GM10248 (cell line): ENCODE measurements at regions not wholly inside any gene's neighbourhood (a gene's known extent, or its start where the extent isn't known, plus 50 kb on each side); places are given as distances from the start of the nearest gene placed in this dataset.

Source experiments
- CTCF ChIA-PET: fragments of 300-600 bp; sonication (Branson Sonifier 250); formaldehyde crosslinking; extraction: SDS; loops from one replicate; lab custom pipeline; 2021; ENCODE audit warnings: antibody characterized with exemption; lab: Yijun Ruan, JAX
- POLR2A ChIA-PET: fragments of 350-650 bp; sonication (Branson Sonifier 250); formaldehyde crosslinking; extraction: SDS; loops from one replicate; lab custom pipeline; 2020; ENCODE audit warnings: antibody characterized with exemption; lab: Yijun Ruan, JAX
- DNase-seq: peaks from one replicate; pipeline ENCODE4 v3.0.0; 2012; ENCODE audit errors: extremely low spot score
- TF ChIP-seq, protein P1 (sequence below): IDR thresholded peaks from 2 replicates; pipeline ENCODE4 v1.5.1; 2012; ENCODE audit warnings: mild to moderate bottlenecking, low read depth; ENCODE audit errors: extremely low read depth, missing control alignments, control extremely low read depth

DNA sequence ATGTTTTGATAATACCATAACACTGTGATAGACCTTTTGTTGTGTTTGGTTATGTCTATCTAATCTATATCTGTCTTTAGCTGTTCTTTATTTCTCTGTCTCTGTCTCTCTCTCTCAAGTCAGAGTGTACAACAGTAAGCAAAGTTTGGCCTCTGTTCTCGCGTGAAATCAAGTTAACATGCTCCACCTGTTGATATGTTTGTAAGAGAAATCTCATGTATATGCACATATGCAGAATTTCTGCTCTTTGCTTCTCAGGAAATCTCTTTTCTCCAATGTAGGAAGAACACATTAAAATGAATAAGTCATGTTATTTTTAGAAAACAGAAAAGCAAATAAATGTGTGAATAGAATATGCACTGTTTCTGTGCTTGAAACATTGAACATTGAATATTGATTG, 425.5 kb upstream of the SEMA6D start:
- CTCF ChIA-PET = no interaction called here
- no peak for DNase-seq
- POLR2A ChIA-PET = no interaction called here
- TF ChIP-seq, protein P1, sequence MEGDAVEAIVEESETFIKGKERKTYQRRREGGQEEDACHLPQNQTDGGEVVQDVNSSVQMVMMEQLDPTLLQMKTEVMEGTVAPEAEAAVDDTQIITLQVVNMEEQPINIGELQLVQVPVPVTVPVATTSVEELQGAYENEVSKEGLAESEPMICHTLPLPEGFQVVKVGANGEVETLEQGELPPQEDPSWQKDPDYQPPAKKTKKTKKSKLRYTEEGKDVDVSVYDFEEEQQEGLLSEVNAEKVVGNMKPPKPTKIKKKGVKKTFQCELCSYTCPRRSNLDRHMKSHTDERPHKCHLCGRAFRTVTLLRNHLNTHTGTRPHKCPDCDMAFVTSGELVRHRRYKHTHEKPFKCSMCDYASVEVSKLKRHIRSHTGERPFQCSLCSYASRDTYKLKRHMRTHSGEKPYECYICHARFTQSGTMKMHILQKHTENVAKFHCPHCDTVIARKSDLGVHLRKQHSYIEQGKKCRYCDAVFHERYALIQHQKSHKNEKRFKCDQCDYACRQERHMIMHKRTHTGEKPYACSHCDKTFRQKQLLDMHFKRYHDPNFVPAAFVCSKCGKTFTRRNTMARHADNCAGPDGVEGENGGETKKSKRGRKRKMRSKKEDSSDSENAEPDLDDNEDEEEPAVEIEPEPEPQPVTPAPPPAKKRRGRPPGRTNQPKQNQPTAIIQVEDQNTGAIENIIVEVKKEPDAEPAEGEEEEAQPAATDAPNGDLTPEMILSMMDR = no peak

DNA sequence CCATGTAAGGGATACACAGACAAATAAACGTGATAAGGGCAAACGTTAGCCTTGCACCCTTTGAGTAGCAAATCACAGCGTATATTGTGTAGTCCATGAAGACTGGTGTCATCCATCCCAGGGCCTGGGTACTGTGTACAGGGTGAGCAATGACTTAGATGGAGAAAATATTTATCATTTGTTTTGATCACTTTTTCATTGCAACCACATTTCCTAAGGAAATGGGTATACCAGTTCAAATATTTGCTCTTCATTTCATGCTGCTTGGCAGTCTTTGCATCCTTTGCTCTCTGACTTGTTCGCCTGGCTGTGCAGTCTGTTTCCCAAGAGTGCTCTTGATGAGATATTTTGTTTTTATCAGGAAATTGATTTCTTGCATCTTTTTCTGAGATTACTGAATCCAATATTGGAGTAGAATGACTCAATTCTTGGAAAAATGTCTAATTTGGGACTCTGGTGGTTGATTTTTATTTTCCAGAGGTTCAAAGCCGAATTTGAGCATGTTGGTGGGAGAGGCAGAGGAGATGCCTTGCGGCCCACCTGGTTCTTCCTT, 424.6 kb upstream of the SEMA6D start:
- ChIA-PET CTCF (no interaction called here), POLR2A (no interaction called here)
- DNase-seq = no peak
- TF ChIP-seq, protein P1 = no peak

DNA sequence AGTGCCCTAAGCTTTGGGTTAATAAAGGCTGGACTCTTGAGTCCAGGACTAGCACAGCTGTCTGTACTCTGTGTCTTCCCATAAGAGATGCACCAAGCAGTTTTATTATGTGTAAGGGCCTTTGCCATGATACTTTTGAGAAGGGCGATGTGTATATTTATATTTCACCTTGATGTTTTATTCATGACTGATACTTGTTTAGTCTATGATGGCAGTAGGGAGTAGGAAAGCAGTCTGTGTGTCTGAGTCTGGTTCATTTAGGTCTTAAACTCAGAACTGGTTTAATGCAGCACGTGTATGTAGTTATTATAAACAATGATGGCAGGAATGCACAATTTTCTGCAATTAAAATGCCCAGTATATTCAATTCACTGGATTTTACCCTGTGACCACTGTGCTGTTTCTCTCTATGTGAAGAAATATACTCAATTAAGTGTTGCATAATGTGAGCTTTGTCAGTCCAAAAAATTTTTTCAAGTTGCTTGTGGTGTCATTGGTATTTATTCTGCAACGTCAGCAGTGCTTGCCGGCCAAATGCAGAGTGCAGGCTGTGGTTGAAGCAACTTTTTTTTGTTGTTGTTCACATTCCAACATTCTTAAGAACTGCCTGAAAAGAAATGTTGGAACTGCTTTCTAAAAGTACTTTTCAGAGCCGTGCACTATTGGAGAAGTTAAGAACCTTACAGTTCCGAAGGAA, 423.7 kb upstream of the SEMA6D start:
- ChIA-PET CTCF (no interaction called here), POLR2A (no interaction called here)
- TF ChIP-seq, protein P1 = no peak
- no peak for DNase-seq

DNA sequence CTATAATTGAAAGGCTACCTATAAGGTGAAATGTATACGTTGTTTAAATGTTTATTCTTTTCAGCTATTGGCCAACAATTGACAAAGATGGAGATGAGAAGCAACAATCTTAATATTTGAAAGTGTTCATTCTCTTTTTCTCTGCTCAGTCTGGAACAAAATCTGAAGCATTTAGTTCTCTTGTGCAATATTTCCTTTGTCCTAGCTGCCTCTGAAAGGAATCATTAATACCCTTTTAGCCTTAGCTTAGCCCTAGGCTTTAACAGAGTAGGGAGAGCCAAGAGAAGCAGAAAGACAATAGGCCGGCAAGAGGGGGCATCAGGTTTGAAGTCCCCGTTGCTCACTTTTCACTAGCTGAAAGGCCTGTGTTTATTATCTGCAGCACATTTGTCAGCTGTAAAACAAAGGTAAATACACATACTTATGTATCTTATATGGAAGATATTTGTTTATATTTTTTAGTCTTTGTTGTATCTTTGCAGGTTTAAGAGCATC, 422.5 kb upstream of the SEMA6D start:
- DNase-seq = no peak
- CTCF ChIA-PET = no interaction called here
- TF ChIP-seq, protein P1 = no peak
- POLR2A ChIA-PET = no interaction called here

DNA sequence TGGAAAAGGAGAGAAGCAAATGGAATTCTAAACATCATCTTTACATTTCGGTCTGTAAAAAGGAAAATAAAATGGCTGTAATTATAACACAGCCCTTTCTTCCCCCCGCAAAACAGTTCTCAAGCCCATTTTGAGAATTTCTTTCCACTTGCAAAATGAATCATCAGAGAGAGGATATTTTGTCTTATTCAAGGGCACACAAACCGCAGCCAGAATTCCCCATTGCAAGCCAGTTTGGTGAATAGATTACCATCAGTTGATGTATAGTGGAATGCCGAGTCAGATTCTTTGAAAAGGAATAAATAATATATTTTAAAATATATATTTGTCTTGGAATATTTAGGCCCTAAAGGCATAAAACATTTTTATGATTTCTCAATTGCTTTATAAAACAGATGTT, 420.4 kb upstream of the SEMA6D start:
- no peak for DNase-seq
- TF ChIP-seq, protein P1 = no peak
- POLR2A ChIA-PET = no interaction called here
- CTCF ChIA-PET = interaction anchor here (1.1 kb wide), 1 partner anchor 10 kb away, joined by 3 read pairs; no protein-coding TSS in a partner anchor

DNA sequence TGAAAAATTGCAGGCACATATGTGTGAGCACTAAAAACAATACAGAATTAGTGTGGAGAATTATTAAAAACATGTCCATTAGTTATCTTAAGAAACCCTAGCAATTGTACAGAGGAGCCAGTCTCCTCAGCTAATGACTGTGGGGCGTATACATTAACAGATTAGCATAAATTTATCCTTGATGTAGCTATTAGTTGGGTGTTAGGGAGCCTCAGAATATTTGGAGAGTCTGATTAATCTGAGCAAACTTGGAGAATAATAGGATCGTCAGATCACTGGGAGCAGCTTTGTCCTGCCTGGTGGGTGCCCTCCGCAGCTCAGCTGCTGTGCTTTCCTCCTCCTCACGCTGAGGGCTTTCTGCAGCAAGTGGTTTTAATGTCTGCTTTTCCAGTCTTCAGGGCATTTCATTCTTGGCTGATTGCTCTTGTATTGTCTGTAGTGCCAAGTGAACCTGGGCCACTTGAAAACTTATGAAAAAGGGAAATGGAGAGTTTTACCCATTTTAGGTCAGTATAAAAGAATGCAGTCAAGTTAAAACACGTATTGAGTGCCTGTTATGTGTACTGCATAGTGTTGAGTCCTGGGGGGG, 417.4 kb upstream of the SEMA6D start:
- CTCF ChIA-PET = no interaction called here

More for the DNA sequence above, 417.4 kb upstream of the SEMA6D start:
- POLR2A ChIA-PET = no interaction called here
- no peak for DNase-seq
- TF ChIP-seq, protein P1 = no peak
